ENCODE measurements at regions not wholly inside any gene's neighbourhood (a gene's known extent, or its start where the extent isn't known, plus 50 kb on each side); places are given as distances from the start of the nearest gene placed in this dataset.
"Not testable (repeated sequence)": the region's sequence is repeated elsewhere in the genome, so short reads cannot be mapped to it uniquely, and the experiment has no call there.

DNA sequence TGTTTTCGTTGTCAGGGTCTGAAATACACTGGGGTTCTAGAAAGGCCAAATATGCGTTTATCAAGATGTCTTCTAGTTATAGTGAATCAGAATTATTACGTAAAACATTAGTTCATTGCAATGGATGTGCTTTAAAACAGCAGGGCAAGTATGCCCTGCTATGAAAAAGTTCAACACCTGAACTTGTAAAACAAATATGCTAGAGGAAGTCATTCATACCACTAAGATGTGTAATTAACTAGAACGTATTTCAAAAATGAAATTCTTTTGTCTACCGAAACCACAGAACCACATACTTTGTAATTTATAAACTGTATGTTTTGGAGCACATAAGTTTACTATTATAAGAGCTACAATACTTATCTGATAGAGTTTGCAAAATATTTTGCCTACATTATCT lies 266.2 kb downstream of the KCTD12 start:
- DNase-seq (ENCODE audit: low read depth in 3 of 3): no peak

DNA sequence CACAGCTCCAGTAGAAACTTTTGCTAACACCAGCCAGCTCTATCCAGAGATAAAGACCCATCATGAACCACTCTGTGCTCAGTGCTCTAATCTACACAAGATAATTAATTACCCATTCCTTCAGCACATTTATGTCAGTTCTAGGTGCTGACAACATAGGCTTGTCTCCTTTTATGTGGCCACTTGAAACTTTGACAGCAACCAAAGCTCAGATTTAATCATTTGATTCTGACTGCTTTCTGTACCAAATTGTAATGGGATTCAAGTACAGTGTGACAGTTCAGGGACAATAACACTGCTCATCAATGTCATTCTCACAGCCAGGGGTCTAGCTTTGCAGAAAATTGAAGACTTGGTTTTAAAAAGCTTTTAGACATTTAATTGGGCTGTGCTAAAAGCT lies 266.6 kb downstream of the KCTD12 start:
- no peak for DNase-seq (ENCODE audit: low read depth in 3 of 3)

- no peak for DNase-seq (ENCODE audit: low read depth in 3 of 3)
Measured at GRCh38 chr13:76610819-76611415, 275.3 kb downstream of the KCTD12 start.

- DNase-seq (ENCODE audit: low read depth in 3 of 3): no peak
Measured at GRCh38 chr13:76609643-76610042, 276.6 kb downstream of the KCTD12 start.

GRCh38 chr13:76607866-76608265 lies 278.3 kb downstream of the KCTD12 start:
- no peak for DNase-seq (ENCODE audit: low read depth in 3 of 3)

DNA sequence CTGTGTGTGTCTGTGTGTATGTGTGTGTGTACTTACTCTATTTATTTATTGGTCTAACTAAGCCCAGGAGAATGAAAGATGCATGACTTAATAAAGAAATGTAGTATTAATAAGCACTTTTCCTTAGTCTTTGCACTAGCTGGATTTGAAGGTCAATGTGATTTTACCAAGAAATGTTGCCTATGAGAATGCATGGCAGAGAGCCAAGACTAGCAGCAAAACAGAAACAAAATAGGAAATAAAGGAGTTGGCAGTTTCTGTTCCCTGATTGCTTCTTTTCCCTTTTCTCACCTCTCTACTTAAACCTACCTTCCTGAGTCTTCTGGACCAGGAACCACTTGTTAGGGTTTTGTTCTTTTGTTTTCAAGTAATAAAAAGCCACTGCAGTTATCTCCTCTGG lies 286.1 kb downstream of the KCTD12 start:
- DNase-seq (ENCODE audit: low read depth in 3 of 3): no peak

GRCh38 chr13:76597868-76598267 lies 288.3 kb downstream of the KCTD12 start:
- DNase-seq (ENCODE audit: low read depth in 3 of 3): no peak

DNA sequence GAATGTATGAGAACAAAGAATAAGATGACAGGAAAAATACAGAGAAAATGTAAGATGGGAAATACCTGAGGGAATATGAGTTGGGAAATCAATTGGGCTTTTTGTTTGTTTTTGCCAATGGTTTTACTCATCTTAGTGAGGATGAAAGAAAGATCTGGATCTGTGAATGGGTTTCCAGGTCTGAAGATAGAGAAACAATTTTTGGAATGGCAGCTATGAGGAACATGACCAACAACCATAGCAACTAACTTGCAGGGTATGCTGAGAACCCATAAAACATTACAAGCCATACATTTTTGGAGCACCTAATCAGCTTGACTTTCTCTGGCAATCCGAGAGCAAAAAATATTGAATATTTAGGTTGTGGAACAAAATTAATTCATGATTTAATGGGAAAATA lies 290.0 kb downstream of the KCTD12 start:
- DNase-seq (ENCODE audit: low read depth in 3 of 3): no peak

DNA sequence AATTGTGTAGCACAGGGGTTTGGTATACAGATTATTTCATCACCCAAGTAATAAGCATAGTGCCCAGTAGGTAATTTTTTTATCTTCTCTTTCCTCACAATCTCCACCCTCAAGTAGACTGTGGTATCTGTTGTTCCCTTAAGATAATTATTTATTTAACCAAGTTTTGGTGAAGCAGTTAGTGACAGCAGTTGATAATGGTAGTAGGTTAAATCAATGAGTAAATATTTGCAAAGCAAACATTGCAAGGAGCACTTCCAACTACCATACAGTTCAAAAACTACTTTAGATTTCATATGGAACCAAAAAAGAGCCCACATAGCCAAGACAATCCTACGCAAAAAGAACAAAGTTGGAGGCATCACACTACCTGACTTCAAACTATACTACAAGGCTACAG lies 291.8 kb downstream of the KCTD12 start:
- no peak for DNase-seq (ENCODE audit: low read depth in 3 of 3)

GRCh38 chr13:76586842-76587241 lies 299.4 kb downstream of the KCTD12 start:
- DNase-seq (ENCODE audit: low read depth in 3 of 3): no peak

- DNase-seq (ENCODE audit: low read depth in 3 of 3): no peak
Measured at GRCh38 chr13:76579701-76580100, 306.5 kb downstream of the KCTD12 start.

DNA sequence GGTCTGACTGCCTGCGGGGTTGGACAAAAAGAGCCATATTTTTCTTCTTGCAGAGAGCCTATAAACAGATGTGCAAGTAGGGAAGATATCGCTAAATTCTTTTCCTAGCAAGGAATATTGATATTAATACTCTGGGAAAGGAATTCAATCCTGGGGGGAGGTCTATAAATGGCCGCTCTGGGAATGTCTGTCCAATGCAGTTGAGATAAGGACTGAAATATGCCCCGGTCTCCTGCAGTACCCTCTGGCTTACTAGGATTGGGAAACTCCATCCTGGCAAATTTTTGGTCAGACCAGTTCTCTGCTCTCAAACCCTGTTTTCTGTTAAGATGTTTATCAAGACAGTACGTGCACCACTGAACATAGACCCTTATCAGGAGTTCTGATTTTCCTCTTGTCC lies 310.6 kb downstream of the KCTD12 start:
- not testable (repeated sequence) for DNase-seq (ENCODE audit: low read depth in 3 of 3)

GRCh38 chr13:76570510-76570971 lies 315.7 kb downstream of the KCTD12 start:
- DNase-seq (ENCODE audit: low read depth in 3 of 3): no peak

DNA sequence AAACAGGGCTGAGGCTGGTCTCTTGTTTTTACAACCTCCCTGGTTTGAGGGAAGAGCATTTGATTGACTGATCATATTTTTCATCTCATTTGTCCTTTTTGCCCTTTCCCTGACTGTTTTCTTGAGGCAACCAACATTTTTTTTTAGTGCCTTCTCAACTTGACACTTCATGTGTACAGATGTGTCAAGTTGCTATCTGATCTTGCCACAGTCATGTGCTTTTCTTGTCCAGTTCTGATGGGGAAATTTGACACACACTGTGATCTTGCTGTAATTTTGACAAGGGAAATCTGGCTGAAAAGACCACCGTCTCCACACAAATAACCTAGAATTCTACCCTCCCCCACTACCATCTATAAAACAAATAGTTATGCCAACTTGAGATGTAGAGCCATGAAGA lies 329.6 kb downstream of the KCTD12 start:
- DNase-seq (ENCODE audit: low read depth in 3 of 3): no peak

DNA sequence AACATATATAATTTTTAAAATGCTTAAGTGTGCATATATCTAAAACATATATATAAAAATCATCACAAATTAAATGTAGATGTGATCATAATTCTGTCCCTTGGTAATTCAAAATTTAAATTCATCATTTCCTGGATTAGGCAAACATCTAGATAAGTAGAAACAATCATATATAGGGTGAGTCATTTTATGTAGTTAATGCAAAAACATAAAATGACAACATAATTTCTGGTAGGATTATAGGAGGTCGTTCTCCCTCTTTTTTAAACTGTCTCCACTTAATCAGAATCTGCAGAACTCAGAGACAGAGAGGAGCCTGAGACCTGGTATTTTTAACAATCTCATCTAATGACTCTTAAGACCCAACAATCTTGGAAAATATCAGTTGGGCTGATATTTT lies 333.4 kb downstream of the KCTD12 start:
- DNase-seq (ENCODE audit: low read depth in 3 of 3): no peak

DNA sequence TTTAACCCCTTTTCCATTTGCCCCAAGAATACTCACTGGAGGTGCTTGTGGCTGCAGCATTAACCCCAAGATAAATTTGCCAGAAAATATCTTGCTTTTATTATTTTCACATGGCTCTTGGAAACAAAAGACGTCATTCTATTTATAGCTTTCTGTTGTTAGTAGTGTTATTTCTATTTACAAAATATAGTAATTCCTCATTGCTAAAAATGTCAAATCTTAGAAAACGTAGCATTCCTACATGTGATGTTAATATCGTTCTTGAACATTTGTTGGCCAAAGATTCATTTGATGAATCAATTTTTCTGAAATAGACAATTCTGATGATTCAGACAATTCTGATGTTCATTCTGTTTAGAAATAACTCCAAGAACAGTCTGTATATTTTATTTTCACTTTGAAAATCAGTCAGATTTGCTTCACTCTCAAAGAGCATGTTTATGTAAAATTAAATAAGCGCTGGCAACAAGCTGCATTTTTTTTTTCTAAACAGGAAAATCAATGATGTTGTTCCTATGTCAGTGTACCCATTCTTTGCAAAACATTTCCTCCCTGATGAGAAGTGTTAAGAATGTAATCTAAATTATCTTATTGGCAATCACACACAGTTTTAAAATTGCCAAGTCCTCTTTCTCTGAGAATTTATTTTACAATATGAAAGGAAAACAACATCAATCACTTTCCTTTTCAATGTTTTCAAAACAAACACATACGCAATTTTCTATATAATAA lies 334.0 kb downstream of the KCTD12 start:
- no peak for DNase-seq (ENCODE audit: low read depth in 3 of 3)

DNA sequence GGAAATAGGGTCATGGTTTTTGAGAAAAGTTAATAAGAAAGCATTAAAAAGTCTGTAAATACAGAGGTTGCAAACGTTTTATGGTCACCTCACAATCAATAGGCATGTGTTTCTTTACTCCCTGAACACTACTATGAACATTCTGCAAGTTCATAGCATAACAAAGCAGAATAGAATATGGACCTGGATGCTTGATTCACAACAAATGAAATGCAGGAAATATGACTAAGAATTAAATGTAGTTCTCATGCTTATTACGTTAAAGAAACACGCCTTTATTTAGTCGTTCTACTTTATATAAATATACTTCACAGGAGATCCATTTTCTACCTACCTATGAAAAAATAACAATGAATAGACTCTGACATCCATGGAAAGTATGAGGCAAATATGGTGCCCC lies 344.0 kb downstream of the KCTD12 start:
- no peak for DNase-seq (ENCODE audit: low read depth in 3 of 3)

- no peak for DNase-seq (ENCODE audit: low read depth in 3 of 3)
Measured at GRCh38 chr13:76538004-76538403, 348.2 kb downstream of the KCTD12 start.

- no peak for DNase-seq (ENCODE audit: low read depth in 3 of 3)
Measured at GRCh38 chr13:76533251-76533650, 353.0 kb downstream of the KCTD12 start.

DNA sequence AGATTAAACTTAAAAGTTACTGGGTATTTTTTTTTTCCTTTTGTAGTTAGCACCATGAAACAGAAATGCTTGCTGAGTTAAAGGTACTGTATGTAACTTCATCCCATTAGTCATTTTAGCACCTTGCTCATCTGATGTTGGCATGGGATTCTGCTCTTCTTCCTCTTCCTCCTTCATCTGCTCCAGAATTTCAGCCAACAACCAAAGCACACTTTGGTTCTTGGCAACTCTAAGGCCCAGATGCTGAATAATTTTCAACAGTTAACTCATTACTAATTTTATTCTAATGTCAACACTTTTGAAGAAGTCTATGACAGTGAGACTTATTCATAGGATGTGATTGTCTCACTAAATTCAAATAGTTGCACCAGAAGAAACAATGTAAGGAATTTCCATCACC lies 359.2 kb downstream of the KCTD12 start:
- DNase-seq (ENCODE audit: low read depth in 3 of 3): no peak

DNA sequence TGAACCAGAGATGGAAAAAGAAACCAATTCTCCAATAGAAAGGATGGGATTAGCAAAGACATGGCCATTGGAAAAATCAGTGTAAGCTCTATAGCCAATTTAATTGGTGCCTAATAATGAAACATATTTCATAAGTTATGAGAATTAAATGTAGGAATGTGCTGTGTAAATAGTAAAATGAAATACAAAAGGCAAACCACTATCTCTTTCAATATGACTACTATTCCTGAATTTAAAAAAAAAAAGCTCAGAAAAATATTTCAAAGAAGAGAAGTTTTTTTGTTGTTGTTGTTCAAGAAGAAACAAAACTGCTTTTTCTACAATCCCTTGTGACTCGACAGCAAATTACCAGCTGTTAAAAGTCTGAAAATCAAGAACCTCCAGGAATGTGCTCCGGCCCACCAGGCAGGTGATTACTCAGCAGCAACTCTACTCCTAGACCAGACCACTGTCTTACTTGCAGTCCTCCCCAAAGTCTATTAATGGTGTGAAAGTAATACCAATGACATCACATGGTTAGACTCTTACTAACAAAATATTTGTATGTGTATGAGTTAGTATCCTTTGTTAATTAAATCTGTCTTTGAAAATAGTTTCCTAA lies 362.4 kb downstream of the KCTD12 start:
- DNase-seq (ENCODE audit: low read depth in 3 of 3): no peak

DNA sequence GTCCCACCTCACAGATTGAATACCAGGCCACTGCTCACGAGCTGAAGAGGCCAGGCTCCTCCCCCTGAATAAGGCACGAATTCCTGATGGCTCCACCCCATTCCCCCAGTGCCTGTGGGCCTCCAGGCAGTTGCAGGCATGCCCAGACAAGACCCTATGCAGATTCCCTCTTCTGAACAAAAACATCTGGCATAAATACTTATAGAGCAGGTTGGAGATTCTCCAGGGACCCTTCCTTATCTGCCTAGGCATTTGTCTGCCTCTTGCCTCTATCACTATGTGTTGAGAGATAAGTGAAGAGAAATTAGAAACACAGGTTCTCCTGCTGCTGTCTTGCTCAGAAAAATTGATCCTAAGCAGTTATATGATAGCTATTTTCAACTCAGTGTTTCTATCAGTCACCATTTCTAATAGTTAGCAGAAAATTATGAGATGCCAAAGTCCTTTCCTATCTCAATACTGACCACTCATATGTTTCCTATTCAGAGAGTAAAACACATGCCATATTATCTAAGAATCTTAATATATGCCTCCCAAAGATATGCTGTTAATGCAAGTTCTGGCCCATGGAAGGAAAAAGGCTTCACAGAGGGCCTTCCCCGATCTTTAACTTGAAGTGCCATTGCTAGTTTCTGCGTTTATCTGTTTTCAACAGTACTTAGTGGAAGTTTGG lies 364.0 kb downstream of the KCTD12 start:
- DNase-seq (ENCODE audit: low read depth in 3 of 3): no peak

DNA sequence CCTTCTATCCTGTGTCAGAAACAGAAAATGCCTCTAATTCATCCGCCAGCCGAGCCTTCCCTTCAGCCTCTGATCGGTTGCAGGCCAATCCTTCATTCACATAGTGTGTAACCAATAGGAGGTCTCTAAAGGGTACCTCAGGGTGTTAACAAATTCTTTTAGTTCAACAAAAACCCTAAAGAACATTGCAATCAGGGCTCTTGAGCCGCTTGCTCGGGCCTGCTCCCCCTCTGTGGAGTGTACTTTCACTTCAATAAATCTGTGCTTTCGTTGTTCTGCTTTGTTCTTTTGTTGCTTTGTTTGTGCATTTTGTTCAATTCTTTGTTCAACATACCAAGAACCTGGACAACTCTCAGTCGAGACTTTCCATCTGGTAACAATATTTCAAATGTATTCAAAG lies 366.5 kb downstream of the KCTD12 start:
- DNase-seq (ENCODE audit: low read depth in 3 of 3): no peak

All from stimulated activated CD4-positive, alpha-beta T cell treated with anti-CD3 and anti-CD28 coated beads, TNF-alpha, amount 100 ng/mL, for 48 hours (primary cell).